Gastroesophageal sphincter (tissue), 4 donors: ENCODE measurements at regions not wholly inside any gene's neighbourhood (a gene's known extent, or its start where the extent isn't known, plus 50 kb on each side); places are given as distances from the start of the nearest gene placed in this dataset.
"Not testable (repeated sequence)": the region's sequence is repeated elsewhere in the genome, so short reads cannot be mapped to it uniquely, and the experiment has no call there.

ENCODE experiments used
- ATAC-seq: fragments of 150-250 bp; one replicate; pipeline ENCODE4 v1.9.1; 2016; ENCODE audit warnings: mild to moderate bottlenecking, moderate library complexity
- H3K27ac ChIP-seq, 4 donors: fragments of 200-600 bp; sonication (generic) in 3 of 4; 1 replicate in 3 of 4; 2 replicates in 1 of 4; pipeline ENCODE4 v1.5.1; 2016 to 2019
- H3K27me3 ChIP-seq: fragments of 200-600 bp; sonication (generic); one replicate; pipeline ENCODE4 v1.5.1; 2019
- H3K36me3 ChIP-seq, 2 donors: fragments of 200-600 bp; sonication (generic); one replicate each; pipeline ENCODE4 v1.5.1; 2019; ENCODE audit warnings: control low read depth in 1 of 2
- H3K4me1 ChIP-seq, 3 donors: fragments of 200-600 bp; sonication (generic); 1 replicate in 2 of 3; 2 replicates in 1 of 3; pipeline ENCODE4 v1.5.1; 2016 to 2019; ENCODE audit warnings: control low read depth in 2 of 3
- H3K4me3 ChIP-seq, 2 donors: fragments of 200-600 bp; sonication (generic); one replicate each; pipeline ENCODE4 v1.5.1; 2019; ENCODE audit warnings: mild to moderate bottlenecking in 1 of 2, moderate library complexity in 1 of 2
- H3K9me3 ChIP-seq, 3 donors: fragments of 200-600 bp; sonication (generic); one replicate each; pipeline ENCODE4 v1.5.1; 2017 to 2019; ENCODE audit warnings: control low read depth in 2 of 3
- CTCF ChIP-seq, 4 experiments: fragments of 200-600 bp in 2 of 4; fragments of 450-650 bp in 2 of 4; sonication (generic) in 1 of 4; IDR thresholded peaks; one replicate each; pipeline ENCODE4 v1.5.1; 2017 to 2019; ENCODE audit warnings: antibody characterized with exemption in 4 of 4, mild to moderate bottlenecking in 2 of 4, moderate library complexity in 2 of 4
- EP300 ChIP-seq: sonication (generic); formaldehyde crosslinking; IDR thresholded peaks from one replicate; pipeline ENCODE4 v1.6.1; 2017; ENCODE audit warnings: antibody characterized with exemption, mild to moderate bottlenecking
- POLR2A ChIP-seq, 2 donors: fragments of 450-650 bp; IDR thresholded peaks; one replicate each; pipeline ENCODE4 v1.6.1; 2017; ENCODE audit warnings: antibody characterized with exemption in 2 of 2, mild to moderate bottlenecking in 2 of 2, moderate library complexity in 1 of 2
- POLR2AphosphoS5 ChIP-seq: sonication (generic); formaldehyde crosslinking; IDR thresholded peaks from one replicate; pipeline ENCODE4 v1.6.1; 2017; ENCODE audit warnings: antibody characterized with exemption
- WGBS, 2 donors: methylation state at CpG; one replicate each; pipeline ENCODE4 v1.1.5; 2018; ENCODE audit warnings: low coverage in 1 of 2; 5-methylcytosine and 5-hydroxymethylcytosine counted together

GRCh38 chr6:122872311-122872710, 83.3 kb downstream of the SMPDL3A start:
- 64 to 94% methylated on average over 4 of the region's 4 CpGs for WGBS, 2 donors
- no peak for TF ChIP-seq CTCF (IDR thresholded peaks at IDR 0.05)
- no peak for TF ChIP-seq POLR2A (IDR thresholded peaks at IDR 0.05)
- no peak for TF ChIP-seq EP300
- TF ChIP-seq POLR2AphosphoS5 = no peak
- Histone ChIP-seq H3K36me3 (no peaks in the 10 kb centered on the region), H3K9me3 (no peaks in the 10 kb centered on the region), H3K4me3 (no peak overlapping the region), H3K4me1 (no peaks in the 10 kb centered on the region), H3K27me3 (no peaks in the 10 kb centered on the region), H3K27ac (no peak overlapping the region)
- ATAC-seq = no peak

GRCh38 chr6:122877302-122877701, 88.2 kb downstream of the SMPDL3A start:
- WGBS, 2 donors = 64 to 83% methylated on average over 3 of the region's 3 CpGs
- Histone ChIP-seq H3K36me3 (no peaks in the 10 kb centered on the region), H3K27me3 (no peaks in the 10 kb centered on the region), H3K4me1 (no peaks in the 10 kb centered on the region), H3K27ac (no peak overlapping the region), H3K4me3 (no peak overlapping the region), H3K9me3 (no peaks in the 10 kb centered on the region)
- no peak for TF ChIP-seq CTCF (IDR thresholded peaks at IDR 0.05)
- no peak for TF ChIP-seq POLR2A (IDR thresholded peaks at IDR 0.05)
- no peak for TF ChIP-seq POLR2AphosphoS5
- no peak for TF ChIP-seq EP300
- no peak for ATAC-seq

DNA sequence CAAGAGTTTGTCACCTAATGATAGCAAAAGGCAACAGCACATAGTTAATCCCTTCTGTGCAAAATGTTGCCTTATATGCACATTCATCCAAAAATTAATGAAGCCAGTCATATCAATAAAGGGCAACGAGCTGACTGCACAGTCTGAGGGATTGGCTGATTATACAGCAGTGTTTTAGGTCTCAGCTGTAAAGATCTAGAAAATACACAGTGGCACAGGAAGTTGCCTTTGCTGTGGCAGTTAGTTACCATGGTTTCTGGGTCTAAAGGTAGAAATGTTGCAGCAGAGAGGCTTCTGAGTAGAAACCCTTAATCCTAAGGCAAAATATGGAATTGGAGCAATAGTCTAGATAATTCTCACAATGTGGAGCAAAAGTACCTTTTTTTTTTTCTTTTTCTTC, 89.7 kb downstream of the SMPDL3A start:
- no peaks in the 10 kb centered on the region for H3K27me3 ChIP-seq
- 36 to 40% methylated on average over 1 of the region's 1 CpG for WGBS, 2 donors
- no peak for ATAC-seq
- no peaks in the 10 kb centered on the region for H3K4me1 ChIP-seq
- H3K9me3 ChIP-seq = no peaks in the 10 kb centered on the region
- H3K27ac ChIP-seq = no peak overlapping the region
- no peak overlapping the region for H3K4me3 ChIP-seq
- no peaks in the 10 kb centered on the region for H3K36me3 ChIP-seq
- no peak for TF ChIP-seq EP300
- TF ChIP-seq POLR2AphosphoS5 = no peak
- no peak for TF ChIP-seq POLR2A (IDR thresholded peaks at IDR 0.05)
- TF ChIP-seq CTCF (IDR thresholded peaks at IDR 0.05) = no peak

DNA sequence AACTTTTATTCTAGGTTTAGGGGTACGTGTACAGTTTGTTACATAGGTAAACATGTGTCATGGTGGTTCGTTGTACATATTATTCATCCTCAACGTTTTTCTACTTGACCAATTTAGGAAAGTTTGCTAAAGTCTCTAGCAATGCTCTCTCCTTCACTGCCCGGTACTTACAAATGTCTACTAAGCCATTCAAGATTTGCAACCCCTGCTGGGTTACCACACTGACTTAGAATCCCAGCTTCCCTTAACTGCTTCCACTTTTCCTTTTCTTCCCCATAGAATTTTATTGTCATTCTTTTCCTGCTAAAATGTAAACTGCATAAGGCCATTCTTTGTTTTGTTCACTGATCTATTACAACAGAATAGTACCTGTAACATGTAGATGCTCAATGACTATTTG, 97.4 kb downstream of the SMPDL3A start:
- ATAC-seq = no peak
- 53 to 55% methylated on average over 4 of the region's 4 CpGs for WGBS, 2 donors
- Histone ChIP-seq H3K4me3 (no peak overlapping the region), H3K36me3 (no peaks in the 10 kb centered on the region), H3K27me3 (no peaks in the 10 kb centered on the region), H3K4me1 (no peaks in the 10 kb centered on the region), H3K9me3 (no peaks in the 10 kb centered on the region), H3K27ac (no peak overlapping the region)
- TF ChIP-seq POLR2A (IDR thresholded peaks at IDR 0.05) (no peak), EP300 (no peak), POLR2AphosphoS5 (no peak), CTCF (IDR thresholded peaks at IDR 0.05) (no peak)

GRCh38 chr6:122887941-122888340, 98.9 kb downstream of the SMPDL3A start:
- no peaks in the 10 kb centered on the region for H3K9me3 ChIP-seq

DNA sequence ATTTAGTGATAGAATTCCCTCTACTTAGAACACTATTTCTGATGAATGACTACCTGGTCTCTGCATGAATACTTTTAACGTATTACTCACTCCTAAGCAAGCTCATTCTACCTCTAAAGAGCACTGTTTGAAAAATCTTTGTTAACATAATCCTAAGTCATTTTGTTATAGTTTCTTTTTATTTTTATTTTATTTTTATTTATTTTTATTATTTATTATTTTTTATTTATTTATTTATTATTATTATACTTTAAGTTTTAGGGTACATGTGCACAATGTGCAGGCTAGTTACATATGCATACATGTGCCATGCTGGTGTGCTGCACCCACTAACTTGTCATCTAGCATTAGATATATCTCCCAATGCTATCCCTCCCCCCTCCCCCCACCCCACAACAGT, 99.6 kb downstream of the SMPDL3A start:
- H3K4me3 ChIP-seq, H3K27me3 ChIP-seq, H3K36me3 ChIP-seq, ATAC-seq, H3K9me3 ChIP-seq, H3K4me1 ChIP-seq, H3K27ac ChIP-seq: not testable (repeated sequence)
- WGBS, 2 donors = 100% methylated on average over 1 of the region's 1 CpG; no CpG with 5 or more reads in 1 of the 2 donors

More at GRCh38 chr6:122887941-122888340, 98.9 kb downstream of the SMPDL3A start:
- H3K36me3 ChIP-seq = no peaks in the 10 kb centered on the region
- no peak overlapping the region for H3K4me3 ChIP-seq
- no peak for ATAC-seq
- TF ChIP-seq POLR2AphosphoS5 (no peak), POLR2A (IDR thresholded peaks at IDR 0.05) (no peak), EP300 (no peak), CTCF (IDR thresholded peaks at IDR 0.05) (no peak)
- H3K27ac ChIP-seq = no peak overlapping the region
- H3K4me1 ChIP-seq = no peaks in the 10 kb centered on the region
- no peaks in the 10 kb centered on the region for H3K27me3 ChIP-seq
